HG02759 (cell line): ENCODE measurements at regions not wholly inside any gene's neighbourhood (a gene's known extent, or its start where the extent isn't known, plus 50 kb on each side); places are given as distances from the start of the nearest gene placed in this dataset.

ENCODE experiments used
- ATAC-seq: cut with Tn5 transposase; IDR thresholded peaks from one replicate; pipeline ENCODE4 v1.9.1; 2021; ENCODE audit warnings: mild to moderate bottlenecking, moderate library complexity; ENCODE audit not compliant: unreplicated experiment

GRCh38 chr10:21068026-21068656, 171.0 kb upstream of the NEBL start:
- no peak for ATAC-seq

- no peak for ATAC-seq
These were observed 168.6 kb upstream of the NEBL start for GRCh38 chr10:21065621-21066248.

- no peak for ATAC-seq
These were observed 164.9 kb upstream of the NEBL start for GRCh38 chr10:21061982-21062381.

- ATAC-seq = no peak
These were observed 164.1 kb upstream of the NEBL start for GRCh38 chr10:21061184-21061583.

GRCh38 chr10:21060626-21061025, 163.5 kb upstream of the NEBL start:
- no peak for ATAC-seq

GRCh38 chr10:21057989-21058388, 160.9 kb upstream of the NEBL start:
- no peak for ATAC-seq

- no peak for ATAC-seq
These were observed 160.3 kb upstream of the NEBL start for GRCh38 chr10:21057436-21057835.

GRCh38 chr10:21056461-21056860, 159.3 kb upstream of the NEBL start:
- ATAC-seq = no peak

GRCh38 chr10:21055339-21056135, 158.4 kb upstream of the NEBL start:
- ATAC-seq = no peak

GRCh38 chr10:21053953-21054690, 157.0 kb upstream of the NEBL start:
- ATAC-seq = no peak

- no peak for ATAC-seq
These were observed 155.6 kb upstream of the NEBL start for GRCh38 chr10:21052709-21053104.

GRCh38 chr10:21052072-21052708, 155.1 kb upstream of the NEBL start:
- ATAC-seq = no peak

- ATAC-seq = no peak
These were observed 152.4 kb upstream of the NEBL start for GRCh38 chr10:21049482-21049881.

- ATAC-seq = no peak
These were observed 151.0 kb upstream of the NEBL start for GRCh38 chr10:21048068-21048467.

GRCh38 chr10:21047511-21047910, 150.4 kb upstream of the NEBL start:
- ATAC-seq = no peak

GRCh38 chr10:21047096-21047495, 150.0 kb upstream of the NEBL start:
- ATAC-seq = no peak

- ATAC-seq = no peak
These were observed 145.9 kb upstream of the NEBL start for GRCh38 chr10:21043044-21043443.

GRCh38 chr10:21042536-21042935, 145.4 kb upstream of the NEBL start:
- no peak for ATAC-seq

- no peak for ATAC-seq
These were observed 144.8 kb upstream of the NEBL start for GRCh38 chr10:21041763-21042458.

GRCh38 chr10:21039721-21040120, 142.6 kb upstream of the NEBL start:
- ATAC-seq = no peak
